Astrocyte of the hippocampus (primary cell): ENCODE measurements at regions not wholly inside any gene's neighbourhood (a gene's known extent, or its start where the extent isn't known, plus 50 kb on each side); places are given as distances from the start of the nearest gene placed in this dataset.
A peak's percentile ranks its signal among the peaks of the same experiment; 100 is the strongest.

ENCODE experiments used
- DNase-seq: peaks from one replicate; pipeline ENCODE4 v3.0.0; 2011; ENCODE audit warnings: low read depth, low spot score

- no peak for DNase-seq
Measured at GRCh38 chr3:127399154-127399553, 111.3 kb upstream of the PRR20G start.

GRCh38 chr3:127396473-127396872 lies 108.6 kb upstream of the PRR20G start:
- no peak for DNase-seq

DNA sequence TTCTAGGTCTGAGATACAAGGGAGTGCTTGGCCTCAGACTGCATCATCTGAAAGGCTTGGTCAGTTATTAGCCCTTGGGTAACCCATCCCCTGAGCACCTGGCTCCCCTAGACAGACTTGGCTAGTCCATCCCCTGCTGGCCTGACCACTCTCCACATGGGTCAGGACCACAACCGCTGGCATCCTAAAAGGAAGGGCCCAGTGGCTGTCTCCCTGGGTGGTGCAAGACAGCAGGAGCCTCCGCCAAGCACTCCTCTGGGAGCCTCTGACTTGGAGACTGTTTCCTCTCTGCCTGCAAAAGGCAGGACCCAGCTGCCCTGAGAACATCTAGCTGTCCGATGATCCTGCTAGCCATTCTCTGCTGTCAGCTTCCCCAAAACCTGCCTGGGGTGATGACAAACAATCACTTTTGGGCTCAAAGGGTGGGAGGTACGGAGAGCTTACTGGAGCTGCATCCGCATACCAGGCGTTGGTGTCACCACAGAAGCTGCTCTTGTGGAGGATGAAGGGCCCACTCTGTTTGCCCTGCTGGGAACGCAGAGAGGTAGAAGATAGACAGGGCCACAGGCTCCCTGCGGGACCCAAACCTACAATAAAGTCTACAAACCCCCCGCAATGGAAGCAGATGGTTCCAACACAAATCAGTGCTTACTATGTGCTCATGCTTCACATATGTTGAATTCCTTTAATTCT lies 108.0 kb upstream of the PRR20G start:
- DNase-seq: no peak

GRCh38 chr3:127394984-127395662 lies 107.3 kb upstream of the PRR20G start:
- DNase-seq: no peak

DNA sequence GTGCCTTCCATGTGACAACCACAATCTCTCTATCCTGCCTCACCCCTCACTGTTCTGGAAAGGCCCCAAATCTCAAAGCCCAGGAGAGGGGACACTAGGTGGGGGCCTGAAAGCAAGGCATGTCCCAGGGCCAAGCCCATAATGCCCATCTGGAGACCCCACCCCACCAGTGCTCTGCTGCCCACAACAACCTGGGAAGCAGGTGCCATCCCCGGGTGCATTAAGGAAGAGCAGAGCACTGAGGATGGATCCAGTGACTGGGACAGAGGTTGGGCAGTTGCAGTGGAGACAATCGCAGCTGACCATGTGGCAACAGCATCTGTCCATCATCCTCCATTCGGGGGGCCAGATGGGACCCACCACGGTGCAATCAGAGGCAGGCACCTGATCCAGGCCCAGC lies 106.2 kb upstream of the PRR20G start:
- no peak for DNase-seq

GRCh38 chr3:127393131-127393820 lies 105.4 kb upstream of the PRR20G start:
- no peak for DNase-seq

DNA sequence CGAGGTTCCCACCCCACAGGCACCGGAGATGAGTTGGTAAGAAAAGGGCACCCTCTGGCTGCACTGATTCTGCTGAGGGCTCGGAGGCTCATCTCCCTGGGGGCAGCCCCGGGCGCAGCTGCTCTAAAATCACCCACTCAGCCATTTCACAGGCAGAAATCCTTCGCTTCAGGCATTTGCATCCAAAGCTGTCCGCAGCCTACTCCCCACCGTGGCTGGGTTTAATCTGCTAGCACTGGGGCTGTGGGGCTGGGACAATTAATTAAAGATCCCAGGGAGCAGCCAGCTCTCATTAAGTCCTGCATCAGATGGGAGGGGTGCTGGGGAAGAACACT lies 104.3 kb upstream of the PRR20G start:
- no peak for DNase-seq

DNA sequence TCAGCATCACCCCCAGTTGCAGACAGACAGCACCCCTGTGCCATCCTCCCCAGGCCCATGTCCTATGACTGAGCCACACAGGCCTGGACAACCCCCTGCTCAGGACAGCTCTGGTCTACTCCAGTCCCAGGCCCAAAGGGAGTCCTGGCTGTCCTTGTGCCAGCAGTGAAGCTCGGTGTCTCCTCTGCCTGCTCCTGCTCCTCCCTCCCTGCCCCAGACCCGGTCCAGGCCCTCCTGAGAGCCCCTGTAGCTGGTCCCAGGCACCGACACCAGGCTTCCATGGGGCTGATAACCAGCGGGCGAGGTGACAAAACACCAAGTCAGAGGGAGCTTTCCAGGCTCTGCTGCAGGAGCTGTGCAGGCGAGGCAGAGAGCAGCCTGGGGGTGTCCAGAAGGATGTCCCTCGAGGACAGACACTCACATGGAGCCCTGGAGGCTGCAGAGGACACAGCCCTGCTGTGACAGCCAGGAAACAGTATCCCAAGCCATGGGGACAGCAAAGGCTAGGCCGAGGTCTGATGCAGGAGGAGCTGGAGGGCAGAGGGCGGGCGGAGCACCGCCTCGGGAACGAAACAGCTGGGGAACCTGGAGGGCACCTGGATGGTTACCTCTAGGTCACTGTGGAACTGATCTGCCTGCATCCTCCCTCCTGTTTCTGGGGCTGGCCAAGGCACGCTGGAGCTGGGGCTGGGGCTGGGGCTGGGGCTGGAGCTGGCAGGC lies 103.8 kb upstream of the PRR20G start:
- no peak for DNase-seq

- DNase-seq: no peak
Measured at GRCh38 chr3:127390365-127391025, 102.6 kb upstream of the PRR20G start.

- no peak for DNase-seq
Measured at GRCh38 chr3:127389913-127390312, 102.1 kb upstream of the PRR20G start.

- DNase-seq: peak; percentile 6
Measured at GRCh38 chr3:127389420-127389819, 101.6 kb upstream of the PRR20G start.

- DNase-seq: no peak
Measured at GRCh38 chr3:127388427-127388826, 100.6 kb upstream of the PRR20G start.

DNA sequence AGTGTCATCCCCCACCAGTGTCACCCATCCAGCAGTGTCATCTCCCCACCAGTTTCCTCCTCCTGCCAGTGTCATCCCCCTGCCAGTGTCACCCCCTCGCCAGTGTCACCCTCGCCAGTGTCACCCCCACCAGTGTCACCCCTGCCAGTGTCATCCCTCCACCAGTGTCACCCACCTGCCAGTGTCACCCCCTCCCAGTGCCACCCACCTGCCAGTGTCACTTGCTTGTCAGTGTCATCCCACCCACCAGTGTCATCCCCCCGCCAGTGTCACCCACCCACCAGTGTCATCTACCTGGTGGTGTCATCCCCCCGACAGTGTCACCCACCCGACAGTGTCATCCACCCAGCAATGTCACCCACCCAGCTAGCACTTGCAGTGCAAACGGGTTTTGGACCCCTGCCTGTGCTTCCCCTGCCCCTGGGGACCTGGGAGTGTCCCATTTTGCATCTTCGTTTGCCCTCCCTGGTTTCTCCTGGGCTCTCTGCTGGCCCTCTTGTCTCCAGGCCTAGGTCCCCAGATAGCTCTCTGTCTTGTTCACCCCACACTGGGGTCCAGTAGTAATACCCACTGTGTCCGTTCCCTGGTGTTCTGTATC lies 99.8 kb upstream of the PRR20G start:
- DNase-seq: no peak

DNA sequence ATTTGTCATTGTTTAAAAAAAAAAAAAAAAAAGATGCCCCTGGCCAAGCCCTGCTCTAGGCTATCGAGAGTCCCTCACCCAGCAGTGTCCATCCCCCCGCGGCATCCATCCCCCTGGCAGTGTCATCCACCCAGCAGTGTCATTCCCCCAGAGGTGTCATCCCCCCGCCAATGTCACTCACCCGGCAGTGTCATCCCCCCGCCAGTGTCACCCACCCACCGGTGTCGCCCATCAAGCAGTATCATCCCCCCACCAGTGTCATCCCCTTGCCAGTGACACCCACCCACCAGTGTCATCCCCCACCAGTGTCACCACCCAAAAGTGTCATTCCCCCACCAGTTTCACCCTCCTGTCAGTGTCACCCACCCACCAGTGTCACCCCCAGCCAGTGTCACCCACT lies 99.3 kb upstream of the PRR20G start:
- DNase-seq: no peak

DNA sequence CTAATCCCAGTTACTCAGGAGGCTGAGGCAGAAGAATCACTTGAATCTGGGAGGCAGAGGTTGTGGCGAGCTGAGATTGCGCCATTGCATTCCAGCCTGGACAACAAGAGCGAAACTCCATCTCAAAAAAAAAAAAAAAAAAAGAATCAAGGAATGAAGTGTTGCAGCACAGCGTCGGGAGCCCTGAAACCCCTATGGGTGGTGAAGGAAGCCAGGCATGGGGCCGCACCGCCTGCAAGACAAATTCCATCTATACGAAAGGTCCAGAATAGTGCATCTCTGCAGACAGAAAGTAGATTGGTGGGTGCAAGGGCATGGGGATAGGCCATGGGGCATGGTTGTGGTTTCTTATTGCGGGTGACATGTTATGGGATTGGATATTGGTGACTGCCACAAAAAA lies 98.6 kb upstream of the PRR20G start:
- no peak for DNase-seq

GRCh38 chr3:127385540-127385870 lies 97.7 kb upstream of the PRR20G start:
- no peak for DNase-seq

GRCh38 chr3:127384717-127385539 lies 97.1 kb upstream of the PRR20G start:
- DNase-seq: no peak

GRCh38 chr3:127383656-127384179 lies 95.9 kb upstream of the PRR20G start:
- no peak for DNase-seq

- no peak for DNase-seq
Measured at GRCh38 chr3:127377801-127378655, 90.2 kb upstream of the PRR20G start.
